Caco-2 (cell line): ENCODE measurements at regions not wholly inside any gene's neighbourhood (a gene's known extent, or its start where the extent isn't known, plus 50 kb on each side); places are given as distances from the start of the nearest gene placed in this dataset.

Experiments
- BruUV-seq: library from RNA; stranded (reverse); fragments of 400-500 nt; replicated peaks from 2 replicates; lab custom pipeline; 2021; lab: Mats Ljungman, UMichigan
- CTCF ChIA-PET: fragments of 300-600 bp; sonication (Branson Sonifier 250); formaldehyde crosslinking; loops from one replicate; lab custom pipeline; 2022; ENCODE audit warnings: antibody characterized with exemption; lab: Charles Lee
- POLR2A ChIA-PET: fragments of 300-600 bp; sonication (Branson Sonifier 250); formaldehyde crosslinking; loops from one replicate; lab custom pipeline; 2022; ENCODE audit warnings: antibody characterized with exemption; lab: Charles Lee
- DNase-seq, 2 experiments: peaks; one replicate each; pipeline versions ENCODE4 v3.0.0 to v3.0.0-alpha.2; 2020 to 2022
- H3K27me3 ChIP-seq: replicated peaks from 2 replicates; pipeline ENCODE4 v1.6.0; 2011; ENCODE audit warnings: low read length; ENCODE audit not compliant: control insufficient read depth, insufficient read depth
- H3K36me3 ChIP-seq: 2 replicates; pipeline ENCODE4 v1.5.1; 2011; ENCODE audit warnings: low read length; ENCODE audit not compliant: control insufficient read depth, insufficient read depth
- H3K4me1 ChIP-seq: fragments of 250-450 bp; sonication (Bioruptor Pico); 2 replicates; pipeline ENCODE4 v1.5.1; 2020; ENCODE audit warnings: mild to moderate bottlenecking
- H3K4me3 ChIP-seq: 2 replicates; pipeline ENCODE4 v1.5.1; 2011; ENCODE audit warnings: low read depth, mild to moderate bottlenecking, control low read depth, low read length
- H3K9me3 ChIP-seq: fragments of 250-450 bp; sonication (Bioruptor Pico); 2 replicates; pipeline ENCODE4 v1.5.1; 2020; ENCODE audit warnings: mild to moderate bottlenecking, moderate library complexity
- H3K27ac Mint-ChIP-seq: one replicate; pipeline ENCODE4 v1.8.0; 2022; ENCODE audit warnings: mixed read lengths; ENCODE audit not compliant: unreplicated experiment
- H3K27me3 Mint-ChIP-seq: one replicate; pipeline ENCODE4 v1.8.0; 2022; ENCODE audit warnings: mixed read lengths; ENCODE audit not compliant: insufficient read depth, unreplicated experiment
- H3K36me3 Mint-ChIP-seq: one replicate; pipeline ENCODE4 v1.8.0; 2022; ENCODE audit warnings: mild to moderate bottlenecking, mixed read lengths; ENCODE audit not compliant: insufficient read depth, unreplicated experiment
- H3K4me1 Mint-ChIP-seq: one replicate; pipeline ENCODE4 v1.8.0; 2022; ENCODE audit warnings: low read depth, mixed read lengths; ENCODE audit not compliant: unreplicated experiment
- H3K4me3 Mint-ChIP-seq: one replicate; pipeline ENCODE4 v1.8.0; 2022; ENCODE audit warnings: mild to moderate bottlenecking, moderate library complexity, mixed read lengths; ENCODE audit not compliant: unreplicated experiment
- H3K9me3 Mint-ChIP-seq: one replicate; pipeline ENCODE4 v1.8.0; 2022; ENCODE audit warnings: mixed read lengths; ENCODE audit not compliant: unreplicated experiment
- intact Hi-C: fragments of 100-400 bp; cut with micrococcal nuclease; formaldehyde crosslinking; loops from one replicate; pipeline ENCODE4 v1.10.0; 2022; ENCODE audit not compliant: unreplicated experiment
- TF ChIP-seq, protein P1 (sequence below), 2 experiments: fragments of 200-600 bp in 1 of 2; IDR thresholded peaks; 1 replicate in 1 of 2; 2 replicates in 1 of 2; pipeline versions ENCODE4 v1.5.1 to v1.8.0; 2011 to 2022; ENCODE audit warnings: antibody characterized with exemption in 1 of 2, control low read depth in 1 of 2, inconsistent platforms in 1 of 2, low read depth in 1 of 2, low read length in 1 of 2, mild to moderate bottlenecking in 1 of 2, moderate library complexity in 1 of 2; ENCODE audit not compliant: insufficient read depth in 1 of 2, severe bottlenecking in 1 of 2, unreplicated experiment in 1 of 2

DNA sequence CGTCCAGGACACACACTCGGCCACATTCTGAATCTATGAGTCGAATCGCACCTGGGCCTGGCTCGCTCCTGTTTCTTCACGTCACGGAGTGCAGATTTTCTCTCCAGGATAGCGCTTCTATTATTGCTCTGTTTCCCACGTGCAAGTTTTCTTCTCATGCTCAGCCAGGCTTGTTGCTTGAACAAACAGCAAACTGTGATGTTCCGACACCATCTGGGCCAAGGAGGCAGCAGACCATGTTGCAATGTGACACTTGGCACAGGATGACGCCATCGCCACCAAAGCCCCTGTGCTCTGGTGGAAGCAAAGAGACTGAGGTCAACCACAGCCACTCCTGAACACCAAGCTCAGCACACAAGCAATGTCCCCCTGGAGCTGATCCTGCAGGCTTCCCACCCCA lies 507.1 kb upstream of the ADARB2 start:
- no peaks in the 10 kb centered on the region for H3K4me1 Mint-ChIP-seq
- no peak overlapping the region for H3K27ac Mint-ChIP-seq
- ChIA-PET CTCF (no interaction called here), POLR2A (no interaction called here)
- no TSS peak for BruUV-seq
- Histone ChIP-seq H3K36me3 (no peaks in the 10 kb centered on the region), H3K9me3 (no peaks in the 10 kb centered on the region), H3K4me1 (no peaks in the 10 kb centered on the region), H3K4me3 (no peak overlapping the region), H3K27me3 (no peaks in the 10 kb centered on the region)
- DNase-seq: no peak
- no peak overlapping the region for H3K4me3 Mint-ChIP-seq
- intact Hi-C loops: no loop called here
- H3K27me3 Mint-ChIP-seq: no peaks in the 10 kb centered on the region
- TF ChIP-seq, protein P1, sequence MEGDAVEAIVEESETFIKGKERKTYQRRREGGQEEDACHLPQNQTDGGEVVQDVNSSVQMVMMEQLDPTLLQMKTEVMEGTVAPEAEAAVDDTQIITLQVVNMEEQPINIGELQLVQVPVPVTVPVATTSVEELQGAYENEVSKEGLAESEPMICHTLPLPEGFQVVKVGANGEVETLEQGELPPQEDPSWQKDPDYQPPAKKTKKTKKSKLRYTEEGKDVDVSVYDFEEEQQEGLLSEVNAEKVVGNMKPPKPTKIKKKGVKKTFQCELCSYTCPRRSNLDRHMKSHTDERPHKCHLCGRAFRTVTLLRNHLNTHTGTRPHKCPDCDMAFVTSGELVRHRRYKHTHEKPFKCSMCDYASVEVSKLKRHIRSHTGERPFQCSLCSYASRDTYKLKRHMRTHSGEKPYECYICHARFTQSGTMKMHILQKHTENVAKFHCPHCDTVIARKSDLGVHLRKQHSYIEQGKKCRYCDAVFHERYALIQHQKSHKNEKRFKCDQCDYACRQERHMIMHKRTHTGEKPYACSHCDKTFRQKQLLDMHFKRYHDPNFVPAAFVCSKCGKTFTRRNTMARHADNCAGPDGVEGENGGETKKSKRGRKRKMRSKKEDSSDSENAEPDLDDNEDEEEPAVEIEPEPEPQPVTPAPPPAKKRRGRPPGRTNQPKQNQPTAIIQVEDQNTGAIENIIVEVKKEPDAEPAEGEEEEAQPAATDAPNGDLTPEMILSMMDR (IDR thresholded peaks at IDR 0.05; ENCODE audit: insufficient read depth in 1 of 2, low read depth in 1 of 2, low read length in 1 of 2, severe bottlenecking in 1 of 2, unreplicated experiment in 1 of 2): no peak
- H3K9me3 Mint-ChIP-seq: no peaks in the 10 kb centered on the region
- H3K36me3 Mint-ChIP-seq: no peaks in the 10 kb centered on the region

- Mint-ChIP-seq H3K27ac (no peak overlapping the region), H3K36me3 (no peaks in the 10 kb centered on the region), H3K4me1 (no peaks in the 10 kb centered on the region), H3K27me3 (peaks cover 10% of the 10 kb centered on the region), H3K9me3 (no peaks in the 10 kb centered on the region), H3K4me3 (no peak overlapping the region)
- TF ChIP-seq, protein P1 (IDR thresholded peaks at IDR 0.05; ENCODE audit: insufficient read depth in 1 of 2, low read depth in 1 of 2, low read length in 1 of 2, severe bottlenecking in 1 of 2, unreplicated experiment in 1 of 2): no peak
- intact Hi-C loops: no loop called here
- Histone ChIP-seq H3K4me3 (no peak overlapping the region), H3K4me1 (no peaks in the 10 kb centered on the region), H3K9me3 (peaks cover 4% of the 10 kb centered on the region; the same call in 1 of the 2 replicates), H3K27me3 (no peaks in the 10 kb centered on the region), H3K36me3 (no peaks in the 10 kb centered on the region)
- BruUV-seq: no TSS peak
- no peak for DNase-seq
- CTCF ChIA-PET: no interaction called here
- POLR2A ChIA-PET: no interaction called here
Observed at GRCh38 chr10:2236876-2237275, 499.6 kb upstream of the ADARB2 start.

GRCh38 chr10:2232479-2232878 lies 495.2 kb upstream of the ADARB2 start:
- Histone ChIP-seq H3K36me3 (no peaks in the 10 kb centered on the region), H3K4me1 (no peaks in the 10 kb centered on the region), H3K9me3 (peaks cover 4% of the 10 kb centered on the region; the same call in 1 of the 2 replicates), H3K4me3 (no peak overlapping the region), H3K27me3 (no peaks in the 10 kb centered on the region)
- intact Hi-C loops: no loop called here
- no peaks in the 10 kb centered on the region for H3K36me3 Mint-ChIP-seq
- H3K4me1 Mint-ChIP-seq: no peaks in the 10 kb centered on the region
- H3K9me3 Mint-ChIP-seq: no peaks in the 10 kb centered on the region
- no peak overlapping the region for H3K27ac Mint-ChIP-seq
- CTCF ChIA-PET: no interaction called here
- H3K27me3 Mint-ChIP-seq: peaks cover 10% of the 10 kb centered on the region
- BruUV-seq: no TSS peak
- POLR2A ChIA-PET: no interaction called here
- H3K4me3 Mint-ChIP-seq: no peak overlapping the region
- TF ChIP-seq, protein P1 (IDR thresholded peaks at IDR 0.05; ENCODE audit: insufficient read depth in 1 of 2, low read depth in 1 of 2, low read length in 1 of 2, severe bottlenecking in 1 of 2, unreplicated experiment in 1 of 2): no peak
- no peak for DNase-seq
